Anterior cingulate cortex (tissue), 58 donors: ENCODE measurements at regions not wholly inside any gene's neighbourhood (a gene's known extent, or its start where the extent isn't known, plus 50 kb on each side); places are given as distances from the start of the nearest gene placed in this dataset.

Source experiments
- DNase-seq, 58 donors: peaks; one replicate each; lab custom pipeline; 2025; lab: John Stamatoyannopoulos, UW

DNA sequence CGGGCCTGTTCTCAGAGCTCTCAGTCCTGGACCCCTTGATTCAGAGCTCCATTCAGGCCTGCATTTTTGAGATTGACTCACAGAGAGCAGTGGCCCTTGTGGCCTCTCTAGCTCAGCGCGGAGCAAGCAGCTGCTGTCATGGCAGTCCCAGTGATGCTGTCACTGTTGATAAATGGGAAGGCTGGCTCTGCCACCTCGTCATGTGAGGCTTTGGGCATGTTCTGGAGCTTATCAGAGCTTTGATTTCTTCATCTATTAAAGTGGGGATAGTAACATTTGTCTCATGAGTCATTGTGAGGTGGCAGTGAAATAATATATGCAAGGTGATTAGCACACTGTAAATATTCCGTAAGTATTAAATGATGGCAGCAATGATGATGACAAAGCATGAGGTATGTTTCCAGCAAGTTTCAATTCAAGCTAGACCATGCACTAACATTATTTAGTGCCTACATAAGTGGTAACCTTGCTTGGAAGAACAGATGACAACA, 126.4 kb upstream of the CXCL14 start:
- DNase-seq: no peak

DNA sequence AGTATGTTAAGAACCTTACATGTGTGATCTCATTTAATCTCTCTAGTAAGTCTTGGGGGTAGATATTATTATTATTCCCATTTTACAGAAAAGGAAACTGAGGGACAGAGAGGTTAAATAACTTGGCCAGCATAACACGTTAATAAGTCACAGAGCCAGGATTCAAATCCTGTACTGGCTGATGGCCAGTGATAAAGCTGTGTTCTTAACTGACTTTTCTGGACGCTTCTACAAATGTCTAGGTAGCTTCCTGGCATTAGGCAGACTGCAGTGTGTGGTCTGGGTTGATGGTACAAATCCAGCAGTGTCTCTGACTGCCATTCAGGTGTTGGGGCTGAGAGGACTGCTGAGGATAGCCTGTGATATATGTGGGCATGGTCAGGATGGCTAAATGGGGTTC, 125.8 kb upstream of the CXCL14 start:
- DNase-seq: no peak

DNA sequence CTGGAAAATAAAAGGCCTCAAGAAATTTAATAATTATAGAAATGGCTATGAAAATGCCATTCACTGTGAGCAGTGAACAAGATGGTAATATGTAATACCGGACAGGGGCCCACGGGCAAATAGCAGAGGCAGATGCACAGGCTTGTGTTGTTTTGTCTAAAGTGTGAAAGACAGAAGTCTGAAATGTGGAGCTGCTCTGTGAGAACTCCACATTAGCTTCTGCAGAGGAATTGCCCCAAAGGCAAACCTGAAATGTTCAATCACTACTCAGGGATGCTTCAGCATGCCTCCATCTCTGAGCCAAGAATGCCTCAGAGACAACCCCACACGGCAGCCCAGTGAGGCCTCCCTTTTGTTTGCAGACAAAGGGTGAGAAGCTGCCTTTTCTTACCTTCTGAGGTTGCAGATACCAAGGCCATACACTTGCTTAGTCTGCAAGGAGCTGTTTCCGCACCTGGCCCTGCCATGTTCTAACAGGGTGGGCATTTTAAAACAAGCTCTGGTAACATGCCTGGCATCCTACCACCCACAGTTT, 124.3 kb upstream of the CXCL14 start:
- no peak for DNase-seq

DNA sequence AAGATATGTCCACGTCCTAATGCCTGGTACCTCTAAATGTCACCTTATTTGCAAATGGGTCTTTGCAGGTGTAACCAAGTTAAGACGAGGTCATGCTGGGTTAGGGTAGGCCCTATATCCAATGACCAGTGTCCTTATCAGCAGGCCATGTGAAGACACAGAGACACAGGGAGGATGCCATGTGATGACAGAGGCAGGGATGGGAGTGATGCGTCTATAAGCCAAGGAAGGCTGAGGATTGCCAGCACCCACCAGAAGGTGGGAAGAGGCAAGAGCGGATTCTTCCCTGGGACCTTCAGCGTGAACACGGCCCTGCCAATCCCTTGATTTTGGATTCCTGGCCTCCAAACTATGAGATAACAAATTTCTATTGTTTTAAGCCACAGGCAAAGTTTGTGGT, 123.4 kb upstream of the CXCL14 start:
- DNase-seq: no peak

DNA sequence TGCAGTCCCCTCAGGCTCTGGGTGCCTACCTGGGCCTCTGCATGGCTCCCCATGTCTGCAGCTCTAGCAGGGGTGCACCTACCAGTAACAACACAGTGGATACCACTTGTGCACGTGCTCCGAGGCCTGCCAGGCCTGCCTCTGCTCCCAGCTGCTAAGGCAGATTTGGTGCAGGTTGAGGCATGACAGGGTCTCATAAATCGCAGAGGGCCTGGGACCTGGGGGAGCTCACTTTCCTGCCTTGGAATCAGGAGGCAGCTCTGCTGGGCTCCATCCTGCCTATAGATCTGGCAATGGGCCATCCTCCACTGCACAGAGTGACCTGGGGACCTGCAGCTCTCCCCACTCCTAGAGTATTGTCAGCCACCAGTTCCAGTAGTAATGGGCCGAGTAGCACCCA, 121.9 kb upstream of the CXCL14 start:
- peak in 1 of 58 donors; percentile 3 for DNase-seq

DNA sequence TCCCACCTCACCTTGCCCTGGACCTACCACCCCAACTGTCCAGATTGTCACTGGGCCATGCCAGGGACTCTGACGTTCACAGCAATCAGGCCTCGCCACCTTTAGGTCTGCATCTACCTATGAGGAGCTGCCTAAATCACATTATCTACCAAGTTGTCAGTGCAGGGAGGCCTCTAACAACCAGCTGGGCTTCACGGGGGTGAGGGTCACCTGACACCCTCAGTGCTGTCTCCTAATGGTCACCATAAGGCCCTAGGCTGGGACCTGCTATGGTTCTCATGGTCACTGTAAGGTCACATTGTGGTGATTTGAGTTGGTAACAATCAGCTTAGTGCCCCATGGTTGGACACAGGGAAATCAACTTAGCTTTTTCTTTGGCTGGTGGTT, 119.2 kb upstream of the CXCL14 start:
- no peak for DNase-seq

DNA sequence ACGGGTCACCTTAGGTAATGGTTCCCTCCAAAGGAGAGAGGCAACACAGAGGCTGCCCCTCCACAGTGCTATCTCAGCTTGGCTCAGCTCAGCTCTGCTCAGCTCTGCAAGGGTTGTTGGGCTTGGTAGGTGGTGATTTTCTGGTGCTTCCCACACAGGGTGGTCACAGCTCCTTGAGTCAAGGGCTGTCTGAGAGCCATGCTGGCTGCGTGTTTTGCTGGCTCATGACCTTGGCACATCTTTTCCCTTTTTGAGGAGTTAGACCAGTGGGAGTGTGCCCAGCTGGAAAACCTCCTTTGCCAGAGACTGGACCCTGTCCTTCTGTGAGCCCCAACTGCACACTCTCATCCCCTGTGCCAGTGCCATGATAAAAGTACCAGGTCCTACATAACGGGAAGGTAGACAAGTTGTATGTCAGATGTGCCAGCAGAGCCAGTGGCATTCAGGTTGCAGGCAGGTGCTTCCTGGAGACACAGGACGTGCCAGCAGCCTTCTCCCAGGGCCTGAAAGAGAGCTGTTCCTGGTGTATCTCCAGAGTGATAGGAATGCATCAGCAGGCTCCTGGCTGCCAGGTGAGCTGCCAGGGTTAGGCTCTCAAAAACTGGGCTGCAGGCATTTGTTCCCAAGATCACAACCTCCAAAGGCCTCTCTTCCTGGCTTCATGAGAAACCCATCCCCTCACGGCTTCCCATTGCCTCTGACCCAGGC, 118.6 kb upstream of the CXCL14 start:
- no peak for DNase-seq

DNA sequence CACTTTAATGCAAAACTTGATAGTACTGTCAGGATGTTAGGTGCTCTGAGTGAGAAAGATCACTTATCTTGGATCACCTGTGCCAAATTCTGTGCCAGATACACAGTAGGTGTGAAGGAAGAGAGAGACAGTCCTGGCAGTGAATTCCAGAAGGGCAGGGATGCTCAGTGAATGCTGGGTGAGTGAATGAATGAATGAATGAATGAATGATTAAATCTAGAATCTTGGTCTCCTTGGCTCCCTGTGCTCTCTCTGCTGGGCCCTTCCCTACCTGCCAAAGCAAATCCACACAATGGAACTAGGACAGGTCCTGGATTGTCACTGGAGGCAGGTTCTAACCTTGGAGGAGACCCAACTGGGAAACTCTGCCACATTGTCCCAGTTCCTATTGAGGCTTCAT, 117.5 kb upstream of the CXCL14 start:
- no peak for DNase-seq

DNA sequence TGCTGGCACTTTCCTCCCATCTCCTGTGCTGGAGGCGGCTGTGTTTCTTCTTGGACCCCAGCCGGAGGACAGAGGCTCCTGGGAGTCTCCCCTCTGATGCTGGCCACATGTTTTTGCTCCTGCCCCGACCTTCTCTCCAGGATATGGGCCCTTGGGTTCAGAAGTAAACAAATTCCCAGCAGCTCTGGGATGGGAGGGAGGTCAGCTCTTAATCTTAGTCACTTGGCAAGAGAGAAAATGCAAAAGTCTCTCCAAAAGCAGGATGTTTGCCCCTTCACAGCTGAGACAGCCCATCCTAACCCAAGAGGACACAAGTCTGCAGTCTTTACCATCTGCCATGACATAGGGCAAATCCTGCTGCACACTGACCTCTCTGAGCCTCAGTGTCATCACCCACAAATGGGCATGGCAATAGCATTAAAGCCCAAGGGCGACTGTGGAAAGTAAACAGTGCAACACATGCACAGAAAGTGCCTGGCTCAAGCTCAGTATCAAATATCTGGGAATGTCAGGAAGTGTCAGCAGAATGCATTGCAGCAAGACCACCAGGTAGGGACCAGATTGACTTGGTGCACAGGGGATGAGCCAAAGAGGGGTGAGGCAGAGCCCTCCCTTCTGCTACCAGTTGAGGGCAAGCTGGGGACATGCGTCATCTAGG, 117.0 kb upstream of the CXCL14 start:
- DNase-seq: no peak

DNA sequence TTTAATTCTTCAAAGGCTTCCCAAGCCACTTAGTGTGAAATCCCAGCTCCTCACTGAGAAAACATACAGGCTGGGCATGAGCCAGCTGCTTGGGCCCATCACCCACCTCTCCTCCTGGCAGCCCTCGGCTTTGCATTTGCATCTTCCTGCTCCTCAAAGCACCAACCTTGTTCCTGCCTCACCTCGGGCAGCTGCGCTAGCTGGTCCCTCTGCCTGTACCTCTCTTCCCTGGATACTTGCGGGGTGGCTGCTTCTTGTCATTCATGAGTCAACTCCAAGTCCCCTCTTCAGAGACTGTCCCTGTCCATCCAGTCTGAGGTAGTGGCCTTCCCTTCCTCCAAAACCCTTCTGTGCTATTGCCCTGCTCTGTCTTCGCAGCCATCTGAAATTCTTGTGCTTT, 116.1 kb upstream of the CXCL14 start:
- no peak for DNase-seq

DNA sequence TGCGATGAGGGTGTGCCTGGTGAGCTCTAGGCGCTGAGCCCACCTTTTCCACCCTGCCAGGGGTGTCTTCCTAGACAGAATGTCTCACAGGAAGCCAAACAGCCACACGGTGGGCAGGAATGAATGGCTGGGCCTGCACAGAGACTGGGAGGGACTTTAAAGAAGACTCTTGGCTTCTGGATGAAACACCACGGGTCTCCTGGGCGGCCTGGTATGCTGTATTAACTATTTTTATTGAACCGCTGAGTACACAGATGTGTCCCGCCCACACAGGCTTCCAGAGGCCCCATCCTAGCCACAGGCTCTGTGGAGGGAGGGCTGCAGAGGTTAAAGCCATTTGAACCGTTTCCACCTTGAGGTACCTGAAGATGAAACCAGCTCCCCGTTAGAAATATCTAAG, 115.2 kb upstream of the CXCL14 start:
- DNase-seq: no peak

DNA sequence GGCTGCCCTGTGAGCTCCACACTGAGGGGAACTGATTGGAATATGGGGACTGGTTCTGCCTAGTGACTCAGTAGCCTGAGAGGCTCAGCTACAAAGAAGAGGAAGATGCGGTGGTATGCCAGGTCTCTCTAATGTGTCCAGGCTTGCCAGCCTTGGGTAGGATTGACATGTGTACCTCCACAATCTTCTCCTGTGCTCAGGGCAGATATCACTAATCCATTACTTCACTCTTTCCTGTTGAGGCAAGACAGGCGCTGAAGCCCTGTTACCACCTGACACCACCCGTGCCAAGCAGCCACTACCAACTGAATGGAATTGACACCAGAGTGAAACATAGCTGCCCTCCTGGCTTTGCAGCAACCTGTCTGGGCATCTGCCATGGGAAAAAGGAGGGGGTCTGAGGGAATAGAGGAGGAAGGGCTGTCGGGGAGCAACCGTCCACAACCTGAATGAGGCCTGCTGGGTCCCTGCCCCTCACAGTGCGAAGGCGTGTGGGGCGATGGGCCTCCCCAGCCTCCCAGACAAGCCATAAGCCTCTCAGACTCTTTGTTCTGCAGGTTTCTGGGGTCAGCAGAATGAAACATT, 114.7 kb upstream of the CXCL14 start:
- no peak for DNase-seq

DNA sequence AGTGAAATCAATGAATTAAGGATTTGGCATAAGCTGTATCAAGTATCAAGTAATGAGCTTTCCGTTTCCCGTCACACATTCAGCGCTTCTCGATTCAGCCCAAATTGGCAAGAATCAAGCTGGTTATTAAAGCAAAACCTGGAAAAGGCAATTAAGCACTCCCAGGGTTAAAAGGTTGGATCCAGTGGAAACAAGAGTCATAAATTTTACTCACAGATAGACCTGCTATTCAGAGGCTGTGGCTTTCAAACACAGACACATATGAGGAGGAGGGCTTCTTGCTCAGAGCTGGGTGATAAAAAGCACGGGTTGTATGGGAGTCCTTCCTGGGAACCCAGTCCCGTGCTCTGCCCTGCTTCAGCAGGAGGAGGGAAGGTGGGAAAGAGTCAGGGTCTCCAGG, 112.3 kb upstream of the CXCL14 start:
- no peak for DNase-seq

DNA sequence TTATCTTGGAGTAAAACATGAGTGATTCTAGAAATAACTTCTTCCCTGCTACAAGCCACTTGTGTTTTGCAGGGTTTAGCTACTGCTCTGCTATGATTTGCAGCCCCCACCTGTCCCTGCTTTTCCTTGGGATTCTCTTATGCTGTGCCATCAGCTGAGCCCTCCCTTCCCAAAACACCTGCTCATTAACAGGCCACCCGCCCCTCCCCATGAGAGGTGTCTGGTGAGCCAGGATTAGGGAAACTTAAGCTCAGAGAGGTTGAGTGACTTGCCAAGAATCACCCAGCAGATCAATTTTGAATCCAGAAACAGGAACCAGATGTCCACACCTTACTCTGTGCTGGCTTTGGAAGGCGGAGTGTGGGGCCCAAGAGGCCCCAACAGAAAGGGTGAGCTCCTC, 111.7 kb upstream of the CXCL14 start:
- DNase-seq: no peak

DNA sequence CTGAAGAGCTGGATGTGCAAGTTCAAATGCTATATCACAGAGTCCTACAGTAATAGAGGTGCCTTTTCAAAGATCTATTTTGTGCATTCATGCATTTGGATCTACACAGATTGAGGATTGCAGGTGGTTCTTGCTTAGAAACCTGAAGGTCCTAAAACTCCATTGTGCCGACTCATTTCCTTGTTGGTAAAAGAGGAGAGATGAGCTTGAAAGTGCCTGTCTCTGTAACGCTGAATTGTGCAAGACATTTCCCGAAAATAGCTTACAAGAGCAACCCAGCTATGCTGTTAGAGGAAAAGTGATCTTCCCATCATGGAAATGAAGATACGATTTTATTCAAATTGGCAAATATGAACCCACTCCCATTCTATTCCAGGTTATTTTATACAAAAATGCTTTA, 110.7 kb upstream of the CXCL14 start:
- DNase-seq: no peak

DNA sequence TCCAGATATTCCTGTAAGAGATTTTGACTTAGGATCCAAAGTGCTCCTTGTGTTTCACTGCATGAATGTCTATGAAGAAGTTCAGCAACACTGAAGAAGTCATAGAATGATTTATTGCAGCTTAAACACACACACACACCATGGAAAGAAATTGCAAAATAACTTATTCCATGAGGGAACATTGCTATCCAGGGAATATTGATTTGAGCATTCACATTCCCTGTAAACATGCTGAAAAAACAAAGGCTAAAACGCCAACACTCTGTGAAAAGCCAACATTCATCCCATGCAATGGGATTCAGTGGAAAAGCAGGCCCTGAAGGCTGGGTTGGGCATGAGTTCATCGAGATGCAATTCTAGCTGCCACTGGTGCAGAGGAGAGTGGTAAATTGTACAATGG, 109.6 kb upstream of the CXCL14 start:
- DNase-seq: no peak

DNA sequence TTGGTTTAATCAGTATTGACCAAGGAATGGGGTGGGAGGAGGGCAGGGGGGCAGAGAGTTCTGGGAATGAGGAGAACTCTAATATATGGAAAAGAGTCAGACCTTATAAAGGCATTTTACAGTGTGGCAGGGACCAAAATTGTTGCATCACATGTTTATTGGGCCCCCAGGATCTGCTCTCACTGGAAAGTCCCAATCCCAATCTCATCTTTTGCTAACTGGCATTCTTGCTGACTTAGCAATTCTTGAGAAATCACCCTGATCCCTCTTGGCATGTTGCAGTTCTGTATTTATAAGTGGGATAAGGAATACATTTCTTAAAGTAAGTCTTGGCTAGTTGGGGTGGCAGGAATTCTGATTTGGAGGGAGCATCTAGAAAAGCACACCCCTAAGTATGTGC, 104.4 kb upstream of the CXCL14 start:
- DNase-seq: no peak

DNA sequence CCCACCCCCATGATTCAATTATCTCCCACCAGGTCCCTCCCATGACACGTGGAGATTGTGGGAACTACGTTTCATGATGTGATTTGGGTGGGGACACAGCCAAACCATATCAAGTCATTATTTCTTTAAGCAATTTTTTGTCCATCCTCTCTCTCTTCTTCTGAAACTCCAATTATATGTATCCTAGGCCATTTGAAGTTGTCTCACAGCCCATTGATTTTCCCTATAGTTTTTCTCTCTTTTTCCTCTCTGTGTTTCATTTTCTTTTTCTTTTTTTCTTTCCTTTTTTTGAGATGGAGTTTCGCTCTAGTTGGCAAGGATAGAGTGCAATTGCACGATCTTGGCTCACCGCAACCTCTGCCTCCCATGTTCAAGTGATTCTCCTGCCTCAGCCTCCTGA, 101.9 kb upstream of the CXCL14 start:
- DNase-seq: no peak

DNA sequence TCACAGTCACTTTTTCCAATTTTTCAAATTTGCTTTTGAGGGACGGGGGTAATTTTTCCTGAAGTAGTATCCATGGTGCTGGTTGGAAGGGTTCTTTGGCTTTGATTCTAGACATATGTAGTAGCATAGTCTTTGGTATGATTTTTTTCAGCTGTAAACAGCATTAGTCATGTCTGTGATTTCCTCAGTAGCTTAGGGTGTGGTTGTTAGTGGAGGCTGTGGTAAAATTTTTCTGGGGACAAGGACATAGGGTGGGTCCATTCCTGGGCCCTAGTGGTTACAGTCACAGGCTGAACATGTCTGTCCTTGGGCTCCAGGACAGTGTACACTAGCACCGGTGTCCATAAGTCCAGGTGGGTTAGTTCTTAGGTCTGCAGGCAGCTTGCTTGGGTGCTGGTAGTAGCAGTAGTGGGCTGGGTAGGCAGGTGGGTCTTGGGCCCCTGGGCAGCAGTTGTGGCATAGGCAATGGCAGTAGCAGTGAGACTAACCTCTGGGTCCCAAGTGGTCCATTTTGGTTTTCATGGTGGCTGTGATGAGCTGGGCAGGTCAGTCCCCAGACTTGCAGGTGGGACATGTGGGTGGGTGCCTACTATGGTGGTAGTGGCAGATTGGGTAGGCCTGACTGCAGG, 100.0 kb upstream of the CXCL14 start:
- DNase-seq: no peak

DNA sequence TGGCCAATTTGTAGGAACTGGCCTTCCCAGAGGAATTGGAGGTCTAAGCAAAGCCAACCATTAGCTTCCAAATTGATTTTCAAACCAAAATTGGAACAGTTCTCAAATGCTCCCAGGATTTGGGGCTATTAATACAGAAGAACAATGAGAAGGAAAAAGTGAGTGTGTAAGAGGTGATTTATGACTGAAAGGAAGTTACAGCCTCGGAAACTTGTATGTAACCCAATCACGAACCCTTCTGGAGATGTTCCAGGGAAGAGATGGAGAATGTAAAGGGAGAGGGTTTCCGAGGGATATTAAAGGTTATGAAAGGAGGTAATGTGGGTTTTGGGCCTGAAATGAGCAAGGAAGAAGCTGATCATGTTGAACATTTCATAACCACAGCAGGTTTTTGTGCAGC, 93.2 kb upstream of the CXCL14 start:
- DNase-seq: no peak

DNA sequence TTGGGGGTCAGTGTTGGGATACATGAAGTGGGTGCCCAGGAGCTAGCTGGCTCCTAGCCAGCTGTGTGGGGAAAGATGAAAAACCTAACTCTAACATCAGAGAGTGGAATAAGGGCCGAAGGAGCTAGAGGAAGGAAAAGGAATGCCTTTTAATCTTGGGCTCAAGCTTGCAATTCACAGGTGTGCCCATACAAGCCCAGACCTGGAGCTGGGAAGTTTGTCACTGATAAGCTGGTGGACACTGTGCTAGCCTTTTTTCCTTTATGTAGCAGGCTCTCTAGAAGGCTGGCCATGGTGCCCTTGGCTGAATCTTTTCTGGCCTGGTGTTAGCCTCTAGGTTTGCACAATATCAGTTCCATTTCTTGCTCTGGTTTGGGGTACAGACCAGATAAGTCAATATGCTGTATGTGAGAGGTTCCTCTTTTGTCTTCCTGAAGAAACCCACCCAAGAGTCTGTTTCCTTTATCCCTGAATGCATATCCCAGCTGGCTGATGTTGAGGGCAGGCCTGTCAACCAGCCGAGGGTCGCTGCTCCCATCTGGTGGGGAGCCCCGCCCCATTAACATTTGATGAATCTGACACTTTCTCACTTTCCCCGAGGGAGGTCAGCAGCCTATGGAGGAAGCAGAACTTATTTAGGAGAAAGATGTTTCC, 92.4 kb upstream of the CXCL14 start:
- no peak for DNase-seq
